ENCODE measurements at regions not wholly inside any gene's neighbourhood (a gene's known extent, or its start where the extent isn't known, plus 50 kb on each side); places are given as distances from the start of the nearest gene placed in this dataset.

DNA sequence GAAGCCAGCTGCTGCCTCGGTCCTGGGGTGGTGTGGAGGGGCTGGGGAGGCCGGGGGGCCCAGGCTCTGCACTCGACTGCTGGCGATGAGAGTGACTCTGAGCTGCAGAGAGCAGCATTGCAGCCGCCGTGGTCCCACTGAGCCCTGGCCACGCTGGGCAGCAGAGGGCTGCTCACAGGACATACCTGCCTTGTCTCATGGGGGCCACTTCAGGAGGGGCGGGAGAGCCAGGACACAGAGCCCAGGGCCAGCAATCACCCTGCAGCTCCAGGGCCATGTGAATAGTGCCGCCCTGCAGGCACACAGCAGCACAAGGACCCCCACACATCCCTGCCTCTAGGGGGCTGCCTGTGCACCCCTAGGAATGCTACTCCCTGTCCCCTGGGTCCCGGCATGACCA, 147.0 kb downstream of the CRYBB2 start:
- no TSS peak for BruUV-seq (replicated peaks)
- H3K79me1 ChIP-seq (ENCODE audit: low read depth in 1 of 2, low read length in 2 of 2) = peaks cover 12 to 50% of the 10 kb centered on the region in 2 experiments; a peak in 3 of 4 replicates
- no peaks in the 10 kb centered on the region for H3K27me3 ChIP-seq (ENCODE audit: control insufficient read depth, insufficient read depth, low read length)
- no peak overlapping the region for H3K18ac ChIP-seq (ENCODE audit: low read depth, low read length)
- no peak for ATAC-seq (ENCODE audit: low read depth)
- ChIA-PET POLR2A (ENCODE audit: unreplicated experiment) (no interaction called here), CTCF (interaction anchor here (0.9 kb wide), 1 partner anchor 55 kb away, joined by 3 read pairs; no protein-coding TSS in a partner anchor)
- no peak overlapping the region for H3K4ac ChIP-seq (ENCODE audit: low read depth, low read length)
- peaks cover 11% of the 10 kb centered on the region; the same call in 1 of the 2 replicates for H3K9me1 ChIP-seq (ENCODE audit: insufficient read depth, low read length)
- H3K4me1 ChIP-seq (ENCODE audit: control insufficient read depth, insufficient read depth, low read length) = peaks cover 13% of the 10 kb centered on the region; the same call in 1 of the 2 replicates
- H3K4me3 ChIP-seq (ENCODE audit: insufficient read depth, low read depth, low read length) = no peak overlapping the region
- H3K4me2 ChIP-seq (ENCODE audit: low read depth, low read length) = no peak overlapping the region
- H2BK20ac ChIP-seq (ENCODE audit: low read depth, low read length) = no peak overlapping the region
- H4K8ac ChIP-seq (ENCODE audit: low read depth in 2 of 2, low read length in 2 of 2) = no peak overlapping the region
- in situ Hi-C loops (cut with MboI; ENCODE audit: low sequenced_read_pairs) = no loop called here
- dilution Hi-C loops (cut with HindIII; ENCODE audit: low sequenced_read_pairs, unreplicated experiment) = no loop called here
- TF ChIP-seq RAD21 (IDR thresholded peaks at IDR 0.05; ENCODE audit: low read length) (no peak), CHD1 (IDR thresholded peaks at IDR 0.05; ENCODE audit: low read depth, low read length) (no peak), MXI1 (IDR thresholded peaks at IDR 0.05; ENCODE audit: borderline replicate concordance, low read depth, low read length) (no peak), POLR2A (IDR thresholded peaks at IDR 0.05; ENCODE audit: low read depth, low read length) (no peak), MAFK (IDR thresholded peaks at IDR 0.05; ENCODE audit: low read depth, low read length) (no peak), RFX5 (IDR thresholded peaks at IDR 0.05; ENCODE audit: low read depth, low read length) (no peak), NFE2L2 (IDR thresholded peaks at IDR 0.05; ENCODE audit: low read depth, low read length) (no peak), SMC3 (IDR thresholded peaks at IDR 0.05; ENCODE audit: low read depth, low read length) (no peak)
- TF ChIP-seq, protein P1, sequence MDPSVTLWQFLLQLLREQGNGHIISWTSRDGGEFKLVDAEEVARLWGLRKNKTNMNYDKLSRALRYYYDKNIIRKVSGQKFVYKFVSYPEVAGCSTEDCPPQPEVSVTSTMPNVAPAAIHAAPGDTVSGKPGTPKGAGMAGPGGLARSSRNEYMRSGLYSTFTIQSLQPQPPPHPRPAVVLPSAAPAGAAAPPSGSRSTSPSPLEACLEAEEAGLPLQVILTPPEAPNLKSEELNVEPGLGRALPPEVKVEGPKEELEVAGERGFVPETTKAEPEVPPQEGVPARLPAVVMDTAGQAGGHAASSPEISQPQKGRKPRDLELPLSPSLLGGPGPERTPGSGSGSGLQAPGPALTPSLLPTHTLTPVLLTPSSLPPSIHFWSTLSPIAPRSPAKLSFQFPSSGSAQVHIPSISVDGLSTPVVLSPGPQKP (IDR thresholded peaks at IDR 0.05; ENCODE audit: borderline replicate concordance, low read depth, low read length) = no peak
- H4K91ac ChIP-seq (ENCODE audit: insufficient read depth, low read depth, low read length) = no peak overlapping the region
- H2AFZ ChIP-seq (replicated peaks; ENCODE audit: low read length, poor library complexity) = no peak overlapping the region
- no peak overlapping the region for H3K23ac ChIP-seq (ENCODE audit: low read depth, low read length)
- H2BK15ac ChIP-seq (ENCODE audit: low read depth, low read length) = no peak overlapping the region
- WGBS, 2 experiments (ENCODE audit: extremely low coverage in 2 of 2, insufficient read length in 1 of 2) = 79% methylated on average over 4 of the region's 10 CpGs; no CpG with 5 or more reads in 1 of the 2 experiments
- intact Hi-C loops (cut with micrococcal nuclease) = no loop called here
- no peak overlapping the region for H2BK5ac ChIP-seq (ENCODE audit: low read depth, low read length, poor library complexity, severe bottlenecking)
- peaks cover 51% of the 10 kb centered on the region for H4K20me1 ChIP-seq (ENCODE audit: insufficient read depth, low read length)
- H3K9me3 ChIP-seq (ENCODE audit: control insufficient read depth, insufficient read depth, low read length) = no peaks in the 10 kb centered on the region
- H3K9ac ChIP-seq (ENCODE audit: low read depth, low read length) = no peak overlapping the region
- H3K36me3 ChIP-seq (ENCODE audit: control insufficient read depth, insufficient read depth, low read length) = no peaks in the 10 kb centered on the region; the same call in 1 of the 2 replicates
- no peak for DNase-seq
- peak overlapping the region; percentile 13 for H2AK9ac ChIP-seq (replicated peaks; ENCODE audit: low read depth, low read length, poor library complexity)
- no peak overlapping the region for H3K27ac ChIP-seq (ENCODE audit: insufficient read depth, low read length)
- no peak overlapping the region for H2AK5ac ChIP-seq (ENCODE audit: low read depth, low read length)
- no peak overlapping the region for H3K56ac ChIP-seq (ENCODE audit: extremely low read depth, insufficient read depth, low read length)
- H3K14ac ChIP-seq (replicated peaks; ENCODE audit: low read depth, low read length) = no peak overlapping the region
- no peak overlapping the region for H4K5ac ChIP-seq (ENCODE audit: low read depth, low read length)
- H2BK120ac ChIP-seq (ENCODE audit: low read depth, low read length) = no peak overlapping the region

Measured in IMR-90 (cell line).